ENCODE measurements at regions not wholly inside any gene's neighbourhood (a gene's known extent, or its start where the extent isn't known, plus 50 kb on each side); places are given as distances from the start of the nearest gene placed in this dataset.

GRCh38 chr13:78215458-78216108 lies 297.0 kb upstream of the EDNRB start:
- Histone ChIP-seq H3K36me3 (ENCODE audit: insufficient read depth) (no peaks in the 10 kb centered on the region), H3K4me2 (no peak overlapping the region), H3K79me2 (replicated peaks; ENCODE audit: insufficient read depth) (no peaks in the 10 kb centered on the region), H3F3A (replicated peaks; ENCODE audit: low read depth) (no peaks in the 10 kb centered on the region), H3K27me3 (ENCODE audit: insufficient read depth) (no peaks in the 10 kb centered on the region), H3K4me3 (no peak overlapping the region), H2AFZ (no peak overlapping the region), H4K20me1 (replicated peaks; ENCODE audit: insufficient read depth) (no peaks in the 10 kb centered on the region), H3K9me2 (ENCODE audit: insufficient read depth) (no peaks in the 10 kb centered on the region), H3K27ac (ENCODE audit: low read depth) (no peak overlapping the region), H3K4me1 (ENCODE audit: insufficient read depth) (no peaks in the 10 kb centered on the region)
- Mint-ChIP-seq H3K9me3 (no peaks in the 10 kb centered on the region), H3K36me3 (ENCODE audit: low read depth) (no peaks in the 10 kb centered on the region), H3K4me3 (no peak overlapping the region), H3K27ac (no peak overlapping the region), H3K4me1 (no peaks in the 10 kb centered on the region; the same call in 1 of the 3 replicates), H3K27me3 (ENCODE audit: insufficient read depth, low read depth, poor library complexity) (no peaks in the 10 kb centered on the region)
- ATAC-seq (no peak), DNase-seq (ENCODE audit: low spot score) (no peak)
- TF ChIP-seq ZNF462 (CRISPR knock-in tag; IDR thresholded peaks at IDR 0.05) = no peak
- no peak for TF ChIP-seq EZH2 (IDR thresholded peaks at IDR 0.05; ENCODE audit: low read depth, unreplicated experiment)
- TF ChIP-seq ZNF114 (CRISPR knock-in tag; IDR thresholded peaks at IDR 0.05) = no peak
- no peak for TF ChIP-seq ETS1 (IDR thresholded peaks at IDR 0.05)
- TF ChIP-seq JUNB (IDR thresholded peaks at IDR 0.05; ENCODE audit: unreplicated experiment) = no peak
- no peak for TF ChIP-seq STAT1 (IDR thresholded peaks at IDR 0.05; ENCODE audit: unreplicated experiment)
- no peak for TF ChIP-seq EZH2phosphoT487 (IDR thresholded peaks at IDR 0.05; ENCODE audit: unreplicated experiment)
- no peak for TF ChIP-seq NANOG (IDR thresholded peaks at IDR 0.05; ENCODE audit: borderline replicate concordance)
- TF ChIP-seq CREB1 (CRISPR knock-in tag; IDR thresholded peaks at IDR 0.05; ENCODE audit: low read depth) = no peak
- no peak for TF ChIP-seq ZNF331 (CRISPR knock-in tag; IDR thresholded peaks at IDR 0.05; ENCODE audit: low read depth)
- no peak for TF ChIP-seq REST (IDR thresholded peaks at IDR 0.05; ENCODE audit: unreplicated experiment)
- TF ChIP-seq POLR2AphosphoS5 (IDR thresholded peaks at IDR 0.05; ENCODE audit: low read depth) = no peak
- no peak for TF ChIP-seq CTCF (conservative IDR thresholded peaks at IDR 0.05; ENCODE audit: low read depth in 2 of 2)

Data from GM23338 (cell line).